SK-N-MC (cell line): ENCODE measurements at regions not wholly inside any gene's neighbourhood (a gene's known extent, or its start where the extent isn't known, plus 50 kb on each side); places are given as distances from the start of the nearest gene placed in this dataset.

Experiments
- EZH2 ChIP-seq: fragments of 200-600 bp; sonication (generic); IDR thresholded peaks from one replicate; pipeline ENCODE4 v1.6.1; 2017; ENCODE audit warnings: antibody characterized with exemption
- FOXP2 ChIP-seq: optimal IDR thresholded peaks from 2 replicates; pipeline ENCODE3; 2011; ENCODE audit warnings: mild to moderate bottlenecking, moderate library complexity; ENCODE audit not compliant: insufficient read depth; ENCODE audit errors: extremely low read length, control extremely low read depth
- POLR2AphosphoS5 ChIP-seq: IDR thresholded peaks from 2 replicates; pipeline ENCODE4 v1.6.1; 2012; ENCODE audit warnings: mild to moderate bottlenecking, low read depth, low read length, borderline replicate concordance

DNA sequence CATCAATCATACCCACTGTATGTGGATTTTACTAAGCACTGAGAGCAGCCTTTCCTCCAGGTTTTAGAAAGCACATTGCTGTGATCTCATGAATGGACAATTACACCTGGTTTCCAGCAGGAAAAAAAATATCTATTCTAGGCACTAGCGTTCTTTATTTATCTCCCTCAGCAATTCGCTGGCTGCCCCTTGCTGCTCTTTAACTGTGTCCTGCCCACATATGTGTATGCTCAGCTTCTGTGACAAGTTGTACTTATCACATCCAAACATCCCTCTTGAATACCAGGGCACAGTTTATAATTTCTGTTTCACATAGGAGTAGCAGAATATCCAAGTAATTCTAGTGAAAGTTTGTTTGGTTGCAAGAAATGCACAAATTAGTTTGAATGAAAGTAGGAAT, 146.8 kb downstream of the USP46 start:
- TF ChIP-seq EZH2 (no peak), POLR2AphosphoS5 (no peak), FOXP2 (no peak)
